HCT116 (cell line): ENCODE measurements at regions not wholly inside any gene's neighbourhood (a gene's known extent, or its start where the extent isn't known, plus 50 kb on each side); places are given as distances from the start of the nearest gene placed in this dataset.

Experiments
- CBX3 ChIP-seq: IDR thresholded peaks from 2 replicates; pipeline ENCODE4 v1.6.1; 2012; ENCODE audit warnings: low read depth
- EGR1 ChIP-seq: IDR thresholded peaks from 2 replicates; pipeline ENCODE4 v1.6.1; 2012; ENCODE audit warnings: low read depth
- EZH2 ChIP-seq: fragments of 200-600 bp; sonication (generic); IDR thresholded peaks from 2 replicates; pipeline ENCODE4 v1.6.1; 2017; ENCODE audit warnings: antibody characterized with exemption, mixed run types
- EZH2phosphoT487 ChIP-seq: fragments of 200-600 bp; IDR thresholded peaks from 2 replicates; pipeline ENCODE4 v1.6.1; 2018; ENCODE audit warnings: antibody characterized with exemption, borderline replicate concordance
- POLR2A ChIP-seq: IDR thresholded peaks from 2 replicates; pipeline ENCODE4 v1.7.0; 2011; ENCODE audit warnings: borderline replicate concordance; ENCODE audit not compliant: insufficient read depth, insufficient read length; ENCODE audit errors: extremely low read depth
- POLR2AphosphoS5 ChIP-seq: IDR thresholded peaks from 2 replicates; pipeline ENCODE4 v1.6.1; 2011; ENCODE audit warnings: mild to moderate bottlenecking, low read depth, low read length, moderate library complexity
- YY1 ChIP-seq: IDR thresholded peaks from 2 replicates; pipeline ENCODE4 v1.6.1; 2011; ENCODE audit warnings: low read length, low read depth, moderate library complexity, mild to moderate bottlenecking; ENCODE audit not compliant: insufficient replicate concordance; ENCODE audit errors: extremely low read depth
- ZFX ChIP-seq: fragments of 450-650 bp; IDR thresholded peaks from 2 replicates; pipeline ENCODE4 v1.6.1; 2017
- TF ChIP-seq, protein P1 (sequence below), 3 experiments: fragments of 200-600 bp in 1 of 3; sonication (generic) in 1 of 3; IDR thresholded peaks in 2 of 3; conservative IDR thresholded peaks in 1 of 3; 2 replicates each; pipeline ENCODE4 v1.5.1; 2012 to 2017; ENCODE audit warnings: low read depth in 2 of 3, low read length in 2 of 3, antibody characterized with exemption in 1 of 3, borderline replicate concordance in 1 of 3, control low read depth in 1 of 3, mild to moderate bottlenecking in 1 of 3, mixed read lengths in 1 of 3, mixed run types in 1 of 3, moderate library complexity in 1 of 3; ENCODE audit not compliant: insufficient read depth in 1 of 3
- TF ChIP-seq, protein P2 (sequence below): IDR thresholded peaks from 2 replicates; pipeline ENCODE4 v1.6.1; 2012

GRCh38 chr3:197407053-197407452 lies 108.6 kb upstream of the DLG1 start:
- TF ChIP-seq, protein P1, sequence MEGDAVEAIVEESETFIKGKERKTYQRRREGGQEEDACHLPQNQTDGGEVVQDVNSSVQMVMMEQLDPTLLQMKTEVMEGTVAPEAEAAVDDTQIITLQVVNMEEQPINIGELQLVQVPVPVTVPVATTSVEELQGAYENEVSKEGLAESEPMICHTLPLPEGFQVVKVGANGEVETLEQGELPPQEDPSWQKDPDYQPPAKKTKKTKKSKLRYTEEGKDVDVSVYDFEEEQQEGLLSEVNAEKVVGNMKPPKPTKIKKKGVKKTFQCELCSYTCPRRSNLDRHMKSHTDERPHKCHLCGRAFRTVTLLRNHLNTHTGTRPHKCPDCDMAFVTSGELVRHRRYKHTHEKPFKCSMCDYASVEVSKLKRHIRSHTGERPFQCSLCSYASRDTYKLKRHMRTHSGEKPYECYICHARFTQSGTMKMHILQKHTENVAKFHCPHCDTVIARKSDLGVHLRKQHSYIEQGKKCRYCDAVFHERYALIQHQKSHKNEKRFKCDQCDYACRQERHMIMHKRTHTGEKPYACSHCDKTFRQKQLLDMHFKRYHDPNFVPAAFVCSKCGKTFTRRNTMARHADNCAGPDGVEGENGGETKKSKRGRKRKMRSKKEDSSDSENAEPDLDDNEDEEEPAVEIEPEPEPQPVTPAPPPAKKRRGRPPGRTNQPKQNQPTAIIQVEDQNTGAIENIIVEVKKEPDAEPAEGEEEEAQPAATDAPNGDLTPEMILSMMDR (IDR thresholded peaks at IDR 0.05 in 2 of 3, conservative IDR thresholded peaks at IDR 0.05 in 1 of 3; ENCODE audit: borderline replicate concordance in 1 of 3, insufficient read depth in 1 of 3, low read depth in 2 of 3, low read length in 2 of 3), result no peak
- TF ChIP-seq, protein P2, sequence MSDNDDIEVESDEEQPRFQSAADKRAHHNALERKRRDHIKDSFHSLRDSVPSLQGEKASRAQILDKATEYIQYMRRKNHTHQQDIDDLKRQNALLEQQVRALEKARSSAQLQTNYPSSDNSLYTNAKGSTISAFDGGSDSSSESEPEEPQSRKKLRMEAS, result no peak
- TF ChIP-seq POLR2AphosphoS5, result no peak
- no peak for TF ChIP-seq ZFX
- no peak for TF ChIP-seq POLR2A
- no peak for TF ChIP-seq EGR1
- TF ChIP-seq CBX3, result no peak
- TF ChIP-seq EZH2, result no peak
- TF ChIP-seq YY1, result no peak
- no peak for TF ChIP-seq EZH2phosphoT487
